Body of pancreas (tissue), 4 donors: ENCODE measurements at regions not wholly inside any gene's neighbourhood (a gene's known extent, or its start where the extent isn't known, plus 50 kb on each side); places are given as distances from the start of the nearest gene placed in this dataset.

Experiments
- POLR2A ChIP-seq, 3 donors: fragments of 450-650 bp; IDR thresholded peaks; one replicate each; pipeline ENCODE4 v1.6.1; 2016; ENCODE audit warnings: antibody characterized with exemption in 3 of 3, mild to moderate bottlenecking in 2 of 3
- TF ChIP-seq, protein P1 (sequence below), 7 experiments: fragments of 450-650 bp in 4 of 7; fragments of 200-600 bp in 3 of 7; sonication (generic) in 3 of 7; IDR thresholded peaks; one replicate each; pipeline ENCODE4 v1.5.1; 2016 to 2019; ENCODE audit warnings: antibody characterized with exemption in 7 of 7

DNA sequence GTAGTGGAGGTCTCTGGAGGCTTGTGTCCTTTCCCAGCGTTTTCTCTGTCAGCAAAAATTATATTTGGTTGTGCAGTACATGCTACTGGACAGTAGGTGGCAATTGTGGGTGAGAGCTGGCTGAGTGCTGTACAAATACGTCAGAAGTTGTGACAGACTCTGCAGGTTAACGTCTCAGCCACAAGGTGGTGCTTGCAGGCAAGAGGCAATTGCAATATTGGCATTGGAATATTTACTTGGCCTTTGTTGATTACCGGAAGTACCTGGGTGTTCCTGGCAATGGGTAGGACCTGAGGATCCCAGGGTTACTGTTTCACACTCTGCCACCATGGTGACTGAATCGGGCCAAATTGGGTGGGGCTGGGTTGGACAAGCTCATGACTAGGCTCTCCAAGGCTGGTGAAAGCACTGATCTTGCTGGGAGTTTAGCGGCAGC, 333.9 kb upstream of the LMO3 start:
- TF ChIP-seq, protein P1, sequence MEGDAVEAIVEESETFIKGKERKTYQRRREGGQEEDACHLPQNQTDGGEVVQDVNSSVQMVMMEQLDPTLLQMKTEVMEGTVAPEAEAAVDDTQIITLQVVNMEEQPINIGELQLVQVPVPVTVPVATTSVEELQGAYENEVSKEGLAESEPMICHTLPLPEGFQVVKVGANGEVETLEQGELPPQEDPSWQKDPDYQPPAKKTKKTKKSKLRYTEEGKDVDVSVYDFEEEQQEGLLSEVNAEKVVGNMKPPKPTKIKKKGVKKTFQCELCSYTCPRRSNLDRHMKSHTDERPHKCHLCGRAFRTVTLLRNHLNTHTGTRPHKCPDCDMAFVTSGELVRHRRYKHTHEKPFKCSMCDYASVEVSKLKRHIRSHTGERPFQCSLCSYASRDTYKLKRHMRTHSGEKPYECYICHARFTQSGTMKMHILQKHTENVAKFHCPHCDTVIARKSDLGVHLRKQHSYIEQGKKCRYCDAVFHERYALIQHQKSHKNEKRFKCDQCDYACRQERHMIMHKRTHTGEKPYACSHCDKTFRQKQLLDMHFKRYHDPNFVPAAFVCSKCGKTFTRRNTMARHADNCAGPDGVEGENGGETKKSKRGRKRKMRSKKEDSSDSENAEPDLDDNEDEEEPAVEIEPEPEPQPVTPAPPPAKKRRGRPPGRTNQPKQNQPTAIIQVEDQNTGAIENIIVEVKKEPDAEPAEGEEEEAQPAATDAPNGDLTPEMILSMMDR (IDR thresholded peaks at IDR 0.05): peak; percentile 42 to 97 (median 92)
- TF ChIP-seq POLR2A (IDR thresholded peaks at IDR 0.05): no peak
